ENCODE measurements at regions not wholly inside any gene's neighbourhood (a gene's known extent, or its start where the extent isn't known, plus 50 kb on each side); places are given as distances from the start of the nearest gene placed in this dataset.

DNA sequence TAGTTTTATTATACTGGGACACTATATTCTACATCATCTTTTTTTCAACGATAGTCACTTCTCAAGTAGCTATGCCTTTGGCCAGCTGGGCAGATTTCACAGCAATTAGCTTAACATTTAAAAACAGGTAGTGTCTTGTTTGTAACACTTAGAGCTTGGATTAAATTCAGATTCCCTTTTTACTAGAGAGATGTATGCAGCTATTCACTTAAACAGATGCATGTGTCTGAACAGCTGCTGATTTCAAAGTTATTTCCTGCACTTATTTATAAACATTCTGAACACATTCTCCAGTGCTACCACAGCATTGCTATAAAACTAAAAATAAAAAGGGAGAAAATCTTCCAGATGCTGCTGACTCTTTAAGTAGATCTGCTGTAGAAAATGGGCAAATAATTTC, 637.2 kb downstream of the POM121L12 start:
- TF ChIP-seq SUZ12 (IDR thresholded peaks at IDR 0.05; ENCODE audit: extremely low read depth, insufficient read depth, insufficient read length) (no peak), ZNF274 (IDR thresholded peaks at IDR 0.05; ENCODE audit: low read depth, low read length) (no peak)

Measured in NT2/D1 (cell line).